Small intestine (tissue), 7 donors: ENCODE measurements at regions not wholly inside any gene's neighbourhood (a gene's known extent, or its start where the extent isn't known, plus 50 kb on each side); places are given as distances from the start of the nearest gene placed in this dataset.

Source experiments
- DNase-seq, 2 donors: peaks; one replicate each; pipeline versions ENCODE4 v3.0.0 to v3.0.0-alpha.2; 2013
- FAIRE-seq: peaks from 2 replicates; lab custom pipeline; 2012; peaks lifted over from hg19 to GRCh38; lab: Jason Lieb, UNC
- H3K27ac ChIP-seq, 3 donors: one replicate each; pipeline ENCODE4 v1.5.1; 2013; ENCODE audit warnings: low read length in 2 of 3, mild to moderate bottlenecking in 2 of 3, control low read depth in 1 of 3, inconsistent platforms in 1 of 3, low read depth in 1 of 3, moderate library complexity in 1 of 3
- H3K27me3 ChIP-seq, 3 donors: one replicate each; pipeline ENCODE4 v1.6.1; 2013; ENCODE audit warnings: low read length in 3 of 3, inconsistent platforms in 1 of 3; ENCODE audit not compliant: control insufficient read depth in 3 of 3, insufficient read depth in 3 of 3
- H3K36me3 ChIP-seq, 3 donors: one replicate each; pipeline ENCODE4 v1.6.1; 2013; ENCODE audit warnings: low read length in 3 of 3, inconsistent platforms in 1 of 3, low read depth in 1 of 3, mild to moderate bottlenecking in 1 of 3, moderate library complexity in 1 of 3; ENCODE audit not compliant: control insufficient read depth in 3 of 3, insufficient read depth in 2 of 3
- H3K4me1 ChIP-seq, 3 donors: one replicate each; pipeline ENCODE4 v1.6.1; 2013; ENCODE audit warnings: low read length in 2 of 3, inconsistent platforms in 1 of 3, low read depth in 1 of 3, mild to moderate bottlenecking in 1 of 3, moderate library complexity in 1 of 3; ENCODE audit not compliant: control insufficient read depth in 3 of 3, insufficient read depth in 2 of 3
- H3K4me3 ChIP-seq, 3 donors: one replicate each; pipeline ENCODE4 v1.5.1; 2013; ENCODE audit warnings: low read length in 3 of 3, control low read depth in 1 of 3, inconsistent platforms in 1 of 3, low read depth in 1 of 3, mild to moderate bottlenecking in 1 of 3, moderate library complexity in 1 of 3
- H3K9me3 ChIP-seq, 2 donors: one replicate each; pipeline ENCODE4 v1.6.1; 2013; ENCODE audit warnings: low read depth in 1 of 2, low read length in 1 of 2; ENCODE audit not compliant: control insufficient read depth in 2 of 2, insufficient read depth in 1 of 2
- WGBS, 3 donors: extraction: QIAGEN DNeasy Blood & Tissue Kit; methylation state at CpG; one replicate each; pipeline ENCODE4 v1.1.7; 2013; 5-methylcytosine and 5-hydroxymethylcytosine counted together
- donor health status: healthy with polysubstance abuse.
- donor health status: control.
- donor health status: control.
- donor health status: Bipolar disorder and iron deficiency.
- donor health status: healthy.

- Histone ChIP-seq H3K27me3 (no peaks in the 10 kb centered on the region), H3K4me1 (peaks cover 0 to 21% (median 0%) of the 10 kb centered on the region in 3 donors), H3K4me3 (no peak overlapping the region), H3K27ac (no peak overlapping the region), H3K9me3 (no peaks in the 10 kb centered on the region), H3K36me3 (no peaks in the 10 kb centered on the region)
- no peak for FAIRE-seq
- no peak for DNase-seq
Observed at GRCh38 chr5:57698802-57699201, 216.2 kb upstream of the ACTBL2 start.

GRCh38 chr5:57698086-57698485 is 215.5 kb upstream of the ACTBL2 start:
- no peak for FAIRE-seq

DNA sequence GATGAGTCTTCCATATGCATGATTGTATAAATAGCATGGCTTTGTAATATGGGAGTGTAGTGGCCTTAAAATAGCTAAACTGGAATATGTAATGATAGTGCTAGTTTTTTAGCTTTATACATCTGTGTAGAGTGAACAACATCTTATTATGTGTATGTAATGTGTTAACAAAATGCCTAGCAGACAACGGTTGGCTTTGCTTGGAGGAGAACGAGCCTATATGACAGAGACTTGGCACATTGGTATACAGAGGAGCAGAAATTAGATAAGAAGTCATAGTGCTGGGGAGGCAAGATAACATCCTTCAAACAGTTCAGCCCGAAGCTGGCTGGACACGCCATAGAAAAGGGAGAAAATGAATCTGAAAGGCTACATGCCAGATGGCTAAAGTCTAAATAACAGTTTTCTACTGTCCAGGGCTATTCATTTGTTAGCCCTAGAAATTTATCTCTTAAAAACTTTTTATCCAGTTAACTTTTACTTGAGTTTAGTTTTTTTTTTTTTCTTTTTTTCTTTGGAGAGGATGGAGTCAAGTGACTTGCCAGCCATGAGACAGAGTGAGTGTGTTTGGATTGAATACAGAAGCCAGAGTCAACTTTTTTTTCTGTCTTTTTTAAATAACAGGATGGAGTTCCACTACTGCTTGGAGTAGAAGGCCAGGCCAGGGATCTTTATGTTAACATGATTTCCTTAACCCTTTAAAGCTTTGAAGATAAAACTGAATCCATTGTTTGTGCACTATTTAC is 214.4 kb upstream of the ACTBL2 start:
- no peak overlapping the region for H3K4me3 ChIP-seq
- FAIRE-seq: no peak
- peaks cover 0 to 35% (median 0%) of the 10 kb centered on the region in 3 donors for H3K4me1 ChIP-seq
- no peaks in the 10 kb centered on the region for H3K9me3 ChIP-seq
- H3K36me3 ChIP-seq: no peaks in the 10 kb centered on the region
- no peak overlapping the region for H3K27ac ChIP-seq
- no peaks in the 10 kb centered on the region for H3K27me3 ChIP-seq
- DNase-seq: no peak
- WGBS, 3 donors: 70 to 88% (median 76%) methylated on average over 4 of the region's 4 CpGs

More at GRCh38 chr5:57698086-57698485, 215.5 kb upstream of the ACTBL2 start:
- no peaks in the 10 kb centered on the region for H3K9me3 ChIP-seq
- peaks cover 0 to 28% (median 0%) of the 10 kb centered on the region in 3 donors for H3K4me1 ChIP-seq
- no peaks in the 10 kb centered on the region for H3K27me3 ChIP-seq
- DNase-seq: no peak
- H3K36me3 ChIP-seq: no peaks in the 10 kb centered on the region
- H3K4me3 ChIP-seq: no peak overlapping the region
- WGBS, 3 donors: 76 to 94% (median 88%) methylated on average over 2 of the region's 2 CpGs
- no peak overlapping the region for H3K27ac ChIP-seq

GRCh38 chr5:57696389-57696769 is 213.8 kb upstream of the ACTBL2 start:
- Histone ChIP-seq H3K9me3 (no peaks in the 10 kb centered on the region), H3K27ac (no peak overlapping the region), H3K36me3 (no peaks in the 10 kb centered on the region), H3K27me3 (no peaks in the 10 kb centered on the region), H3K4me3 (no peak overlapping the region), H3K4me1 (peaks cover 0 to 35% (median 0%) of the 10 kb centered on the region in 3 donors)
- 68 to 77% (median 70%) methylated on average over 1 of the region's 1 CpG for whole genome bisulfite sequencing, 3 donors
- DNase-seq (no peak), FAIRE-seq (no peak)

- FAIRE-seq (no peak), DNase-seq (peak in 1 of 2 donors; percentile 16)
- Histone ChIP-seq H3K9me3 (no peaks in the 10 kb centered on the region), H3K4me1 (peaks cover 0 to 40% (median 0%) of the 10 kb centered on the region in 3 donors), H3K4me3 (no peak overlapping the region), H3K36me3 (no peaks in the 10 kb centered on the region), H3K27ac (peak overlapping the region in 2 of 3 donors; percentile 26 to 76), H3K27me3 (no peaks in the 10 kb centered on the region)
- WGBS, 3 donors: 66 to 74% (median 72%) methylated on average over 4 of the region's 4 CpGs
Observed at GRCh38 chr5:57695706-57696388, 213.2 kb upstream of the ACTBL2 start.

GRCh38 chr5:57695179-57695578 is 212.6 kb upstream of the ACTBL2 start:
- H3K27me3 ChIP-seq: no peaks in the 10 kb centered on the region
- no peak for FAIRE-seq
- WGBS, 3 donors: 21 to 51% (median 30%) methylated on average over 5 of the region's 5 CpGs
- no peaks in the 10 kb centered on the region for H3K36me3 ChIP-seq
- peaks cover 0 to 43% (median 0%) of the 10 kb centered on the region in 3 donors for H3K4me1 ChIP-seq
- no peak overlapping the region for H3K4me3 ChIP-seq
- peak; percentile 48 to 81 for DNase-seq
- peak overlapping the region in 2 of 3 donors; percentile 26 to 76 for H3K27ac ChIP-seq
- no peaks in the 10 kb centered on the region for H3K9me3 ChIP-seq

- Histone ChIP-seq H3K4me3 (no peak overlapping the region), H3K27ac (peak overlapping the region in 1 of 3 donors; percentile 14), H3K9me3 (no peaks in the 10 kb centered on the region), H3K27me3 (no peaks in the 10 kb centered on the region), H3K36me3 (no peaks in the 10 kb centered on the region), H3K4me1 (peaks cover 0 to 43% (median 0%) of the 10 kb centered on the region in 3 donors)
- DNase-seq (peak in 1 of 2 donors; percentile 21), FAIRE-seq (no peak)
- WGBS, 3 donors: 60 to 74% (median 69%) methylated on average over 8 of the region's 8 CpGs
Observed at GRCh38 chr5:57693488-57694305, 211.1 kb upstream of the ACTBL2 start.
